ENCODE measurements at regions not wholly inside any gene's neighbourhood (a gene's known extent, or its start where the extent isn't known, plus 50 kb on each side); places are given as distances from the start of the nearest gene placed in this dataset.
A peak's percentile ranks its signal among the peaks of the same experiment; 100 is the strongest.

DNA sequence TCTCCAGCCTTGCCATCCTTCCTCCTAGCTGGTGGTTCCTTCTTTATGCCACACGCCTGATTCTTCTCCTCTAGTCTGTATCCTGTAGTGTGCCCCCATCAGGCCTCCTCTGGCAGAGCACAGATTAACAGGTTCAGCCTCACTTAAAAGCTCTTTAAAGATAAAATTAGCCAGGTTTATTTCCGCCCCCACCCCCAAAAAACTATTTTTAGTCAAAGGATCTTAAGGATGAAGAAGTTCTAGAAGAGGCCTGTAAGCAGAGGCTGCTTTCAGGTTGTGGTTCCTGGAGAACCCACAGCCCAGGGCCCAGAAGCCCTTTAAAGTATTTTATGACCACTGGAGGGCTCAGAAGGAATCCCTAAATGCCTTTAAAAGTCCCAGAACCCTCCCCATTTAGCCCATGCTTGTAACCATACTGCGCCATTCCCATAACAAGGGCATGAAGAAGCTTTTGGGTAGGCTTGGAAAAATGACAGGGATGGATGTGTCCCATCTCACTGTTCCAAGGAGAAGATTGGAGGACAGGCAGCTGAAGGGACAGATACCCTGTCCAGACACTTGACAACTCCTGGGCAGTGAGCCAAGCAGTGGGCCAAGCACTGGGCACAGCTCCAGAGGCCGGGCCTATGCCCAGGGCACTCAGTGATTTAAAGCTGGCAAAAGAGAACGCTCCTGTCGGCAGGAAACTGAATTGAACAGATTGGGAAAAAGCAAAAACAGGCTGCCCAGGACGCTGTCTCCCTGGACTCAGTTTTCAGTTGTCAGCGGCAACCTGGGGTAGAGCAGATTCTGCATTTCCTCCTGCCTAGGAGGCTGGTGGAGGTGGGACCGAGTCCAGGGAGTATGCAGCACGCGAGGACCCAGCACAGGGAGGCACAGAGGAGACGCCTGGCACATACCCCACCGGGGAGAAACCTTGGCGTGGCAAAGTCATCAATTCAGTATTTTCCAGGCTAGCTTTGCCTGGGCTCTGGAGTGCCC, 106.3 kb upstream of the SSBP2 start:
- no peak for DNase-seq (ENCODE audit: low read depth)

DNA sequence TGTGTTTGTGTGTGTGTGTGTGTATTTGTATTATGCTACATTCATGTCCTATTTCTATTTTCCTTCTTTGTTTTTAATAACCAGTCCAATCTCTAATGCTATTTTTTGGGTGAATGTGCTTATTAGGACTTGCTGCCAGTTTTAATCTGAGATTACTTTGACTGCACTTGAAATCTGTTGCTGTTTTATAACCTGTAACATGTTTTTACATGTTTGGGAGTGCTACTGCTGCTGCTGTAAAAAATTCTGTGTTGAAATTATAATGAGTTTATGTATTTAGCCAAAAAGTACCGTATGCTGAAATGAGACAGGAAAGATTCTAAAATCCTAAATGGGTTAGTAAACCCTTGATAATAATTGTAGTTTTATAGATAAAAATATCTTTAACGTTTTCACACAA, 104.7 kb upstream of the SSBP2 start:
- DNase-seq (ENCODE audit: low read depth): no peak

DNA sequence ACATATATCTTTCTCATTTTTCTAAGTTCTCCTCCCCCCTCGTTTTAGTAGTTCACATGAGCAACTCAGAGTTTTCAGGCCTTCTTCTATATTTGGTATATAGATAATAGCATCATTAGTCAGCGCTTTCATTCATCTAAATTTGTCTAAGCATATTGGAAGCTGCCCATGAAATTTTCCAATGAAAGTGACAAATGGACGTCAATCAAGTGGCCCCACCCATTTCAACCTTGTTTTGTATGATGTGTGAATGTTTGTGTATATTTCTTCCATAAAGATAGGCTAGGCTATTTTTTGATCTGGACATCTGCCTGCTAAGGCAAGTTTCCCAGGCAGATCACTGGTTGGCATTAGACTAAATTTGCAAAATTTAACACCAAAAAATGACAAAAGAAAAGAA, 104.0 kb upstream of the SSBP2 start:
- DNase-seq (ENCODE audit: low read depth): no peak

DNA sequence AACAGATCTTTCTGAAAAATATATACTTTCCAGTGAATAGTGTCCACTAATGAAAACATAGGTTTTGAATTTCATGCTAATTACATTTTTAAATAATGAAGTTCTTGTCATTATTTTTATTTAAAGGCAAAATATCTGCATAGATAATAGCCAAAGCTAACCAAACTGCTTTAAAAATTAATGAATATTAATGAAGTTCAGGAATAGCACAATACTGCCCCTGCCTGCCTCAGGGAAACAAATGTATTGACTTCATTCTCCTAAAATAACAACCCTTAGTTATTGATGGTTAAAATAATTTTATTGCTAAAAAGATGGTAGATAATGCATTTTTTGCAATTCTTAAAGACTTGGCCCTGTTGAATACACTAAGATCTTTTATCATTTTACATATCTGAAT, 103.6 kb upstream of the SSBP2 start:
- no peak for DNase-seq (ENCODE audit: low read depth)

DNA sequence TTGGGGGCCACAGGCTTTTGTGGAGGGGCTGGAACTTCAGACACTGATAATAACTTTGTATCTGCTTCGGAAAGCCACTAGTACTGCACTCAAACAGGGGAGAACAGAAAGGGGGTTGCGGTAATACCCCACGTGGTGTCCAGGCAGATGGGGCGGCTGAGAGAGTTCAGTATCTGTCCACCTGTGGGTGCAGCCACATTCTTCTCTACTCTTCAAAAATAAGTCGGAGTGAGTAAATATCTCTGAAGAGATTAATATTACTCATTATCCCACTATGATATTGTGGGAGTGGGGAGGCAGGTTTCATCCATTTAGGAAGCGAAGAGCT, 102.1 kb upstream of the SSBP2 start:
- no peak for DNase-seq (ENCODE audit: low read depth)

DNA sequence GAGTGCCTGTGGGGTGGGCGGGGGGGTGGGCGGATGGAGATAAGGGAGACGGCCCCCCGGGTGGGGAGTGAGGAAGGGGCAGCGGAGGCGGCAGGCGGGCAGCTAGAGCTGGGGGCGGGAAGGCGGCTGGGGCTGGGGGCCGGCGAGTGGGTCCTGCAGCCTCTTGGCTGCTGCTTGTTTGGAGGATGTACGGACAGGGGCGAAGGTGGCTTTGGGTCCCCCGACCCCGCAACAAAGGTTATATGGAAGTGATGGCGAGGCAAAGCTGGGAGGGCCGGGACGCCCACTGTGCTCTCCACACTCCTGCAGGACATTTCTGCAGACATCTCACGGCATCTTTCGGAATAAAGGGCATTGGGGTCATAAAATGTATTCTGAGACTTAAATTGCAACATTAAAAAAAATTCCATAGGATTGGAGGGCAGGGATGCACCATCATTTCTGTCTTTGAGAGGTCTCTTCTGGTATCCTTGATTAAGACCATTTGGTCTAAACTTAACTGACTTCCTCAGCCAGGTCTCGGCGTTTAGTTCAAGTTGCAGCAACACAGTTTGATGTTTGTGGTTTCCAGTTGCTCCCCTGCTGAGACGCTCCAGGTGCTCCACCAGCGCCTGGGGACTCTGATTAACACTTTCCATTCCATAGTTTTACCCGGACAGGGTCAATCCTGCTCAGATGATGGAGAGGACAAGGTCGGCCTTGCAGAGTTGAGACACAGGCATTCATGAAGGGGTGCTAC, 101.6 kb upstream of the SSBP2 start:
- no peak for DNase-seq (ENCODE audit: low read depth)

DNA sequence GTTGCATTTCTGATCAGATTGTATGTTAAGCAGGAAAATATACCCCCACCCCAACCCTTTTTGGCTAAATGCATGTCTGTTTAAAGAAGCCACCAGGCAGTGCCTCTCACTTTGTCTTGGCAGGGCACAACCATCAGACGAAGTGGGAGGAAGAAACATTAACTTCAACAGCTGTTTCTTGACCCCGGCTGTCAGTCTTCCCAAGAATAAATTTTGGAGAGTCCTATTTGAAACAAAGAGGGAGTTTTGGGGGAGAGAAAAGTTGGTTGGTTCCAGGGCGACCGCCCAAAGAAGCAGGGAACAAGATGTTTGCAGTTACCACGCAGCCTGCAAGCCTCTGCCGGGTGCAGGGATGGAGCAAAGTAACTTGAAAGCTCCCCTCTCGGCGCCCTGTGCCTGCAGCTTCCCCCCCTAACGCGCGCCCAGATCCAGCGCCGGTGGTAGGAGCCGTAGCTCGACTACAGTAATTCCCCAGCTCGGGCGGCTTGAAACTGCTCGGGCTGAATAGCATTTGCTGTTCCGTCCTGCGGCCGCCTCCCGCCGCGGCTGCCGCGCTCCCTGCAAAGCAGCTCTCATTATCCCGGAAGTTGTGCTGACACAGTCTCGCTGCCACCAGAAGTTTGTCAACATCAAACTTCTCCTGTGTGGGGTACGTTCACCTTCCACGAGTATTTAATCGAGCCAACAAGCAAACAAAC, 100.7 kb upstream of the SSBP2 start:
- peak; percentile 95 for DNase-seq (ENCODE audit: low read depth)

DNA sequence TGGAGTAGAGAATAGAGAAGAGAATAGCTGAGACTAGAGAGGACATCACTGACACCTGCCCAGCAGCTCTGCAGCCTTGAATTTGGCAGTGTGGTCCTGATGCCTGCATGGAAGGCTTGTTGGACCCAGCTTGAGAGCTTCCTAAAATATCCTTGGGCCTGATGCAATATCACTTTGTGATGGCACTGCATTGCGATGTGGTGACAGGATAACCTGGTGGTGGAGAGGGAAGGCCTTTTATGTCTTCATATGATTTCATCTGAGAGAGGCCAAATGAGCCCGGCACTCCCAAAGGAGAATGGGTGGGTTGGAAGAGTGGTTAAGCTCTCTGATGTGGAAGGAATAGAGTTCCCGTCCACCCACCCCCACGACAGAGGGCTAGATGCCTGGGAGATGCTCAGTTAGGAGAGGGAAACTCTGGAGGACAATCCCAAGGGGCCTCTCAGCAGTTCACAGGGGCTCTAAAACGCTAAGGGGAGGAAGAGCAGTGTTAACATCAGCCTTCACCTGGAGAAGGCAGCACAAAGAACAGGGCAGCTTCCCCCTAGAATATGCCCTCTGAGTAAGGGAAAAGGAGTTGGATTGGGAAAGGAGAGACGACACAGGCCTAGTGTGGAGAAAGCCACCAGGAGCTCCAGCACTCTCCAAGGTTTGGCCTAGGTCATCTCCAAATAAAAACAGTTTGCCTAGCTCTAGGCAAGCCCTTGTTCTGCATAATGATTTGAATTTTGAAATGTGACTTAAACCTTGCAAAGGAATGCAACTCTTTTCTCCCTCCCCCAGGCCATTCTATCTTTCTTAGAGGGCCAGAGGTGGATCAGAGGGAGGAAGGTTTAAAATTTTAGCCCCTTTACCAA, 99.8 kb upstream of the SSBP2 start:
- no peak for DNase-seq (ENCODE audit: low read depth)

DNA sequence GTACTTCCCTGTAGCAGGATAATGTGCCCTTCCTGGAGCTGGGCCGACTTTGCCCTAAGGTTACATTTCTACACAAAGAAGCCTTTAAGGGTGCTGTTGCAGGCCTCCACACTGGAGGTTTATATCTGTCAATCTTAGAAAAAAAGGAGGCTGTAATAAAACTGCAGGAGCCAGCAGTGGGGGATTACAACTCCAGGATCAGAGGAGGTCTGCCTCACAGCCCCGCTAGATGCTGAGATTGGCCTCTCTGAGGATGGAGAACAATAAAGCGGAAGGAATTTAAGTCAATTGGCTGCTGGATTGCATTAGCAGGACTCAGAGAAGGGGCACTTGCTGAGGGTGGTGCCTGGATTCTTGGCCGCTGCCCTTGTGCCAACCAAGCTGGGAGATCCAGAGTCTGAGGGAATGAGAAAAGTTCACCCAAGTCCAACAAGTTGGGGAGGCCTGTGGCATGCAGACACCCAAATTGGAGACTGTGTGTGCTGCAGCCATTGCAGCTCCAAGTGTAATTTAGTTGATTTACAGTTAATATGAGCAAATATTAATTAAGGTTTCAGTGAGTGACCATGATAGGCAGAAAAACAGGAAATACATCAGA, 99.0 kb upstream of the SSBP2 start:
- no peak for DNase-seq (ENCODE audit: low read depth)

DNA sequence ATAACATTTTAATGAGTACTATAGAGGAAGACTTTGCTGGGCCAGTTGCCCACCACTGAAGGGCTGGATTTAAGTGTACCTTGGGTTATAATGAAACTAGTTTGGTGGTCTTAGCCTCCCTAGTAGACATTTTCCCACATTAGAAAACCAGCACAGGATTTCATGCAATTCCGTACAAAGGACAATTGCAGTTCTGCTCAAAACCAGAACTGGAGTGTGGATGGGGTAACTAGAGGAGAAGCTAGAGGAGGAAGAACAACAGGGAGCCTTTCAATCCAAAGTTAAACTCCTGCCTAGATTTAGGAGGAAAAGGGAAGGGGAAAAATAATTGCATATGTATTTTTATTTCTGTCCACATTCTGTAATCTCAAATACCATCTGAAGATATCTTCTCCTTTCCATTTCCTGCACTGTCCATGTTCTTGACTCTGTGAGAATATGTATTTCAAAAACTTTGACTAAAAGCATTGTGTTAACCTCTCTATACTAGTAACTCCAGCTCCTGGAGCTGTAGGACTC, 97.5 kb upstream of the SSBP2 start:
- no peak for DNase-seq (ENCODE audit: low read depth)

DNA sequence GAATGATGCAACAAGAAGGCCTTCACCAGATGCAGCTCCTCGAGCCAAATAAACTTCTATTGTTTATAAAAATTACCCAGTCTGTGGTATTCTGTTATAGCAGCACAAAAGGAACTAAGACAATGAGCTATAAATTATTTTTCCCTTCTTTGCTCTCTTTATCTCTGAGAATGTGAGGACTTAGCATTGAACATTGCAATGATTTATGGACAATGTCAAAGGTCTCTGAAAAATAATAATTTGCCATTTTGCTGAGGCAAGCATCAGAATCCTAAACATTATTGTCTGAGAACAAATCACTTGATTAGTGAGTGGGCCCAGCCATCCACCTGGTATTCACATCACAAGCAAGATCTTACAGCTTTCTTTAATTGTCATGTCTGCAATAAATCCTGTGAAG, 95.4 kb upstream of the SSBP2 start:
- no peak for DNase-seq (ENCODE audit: low read depth)

DNA sequence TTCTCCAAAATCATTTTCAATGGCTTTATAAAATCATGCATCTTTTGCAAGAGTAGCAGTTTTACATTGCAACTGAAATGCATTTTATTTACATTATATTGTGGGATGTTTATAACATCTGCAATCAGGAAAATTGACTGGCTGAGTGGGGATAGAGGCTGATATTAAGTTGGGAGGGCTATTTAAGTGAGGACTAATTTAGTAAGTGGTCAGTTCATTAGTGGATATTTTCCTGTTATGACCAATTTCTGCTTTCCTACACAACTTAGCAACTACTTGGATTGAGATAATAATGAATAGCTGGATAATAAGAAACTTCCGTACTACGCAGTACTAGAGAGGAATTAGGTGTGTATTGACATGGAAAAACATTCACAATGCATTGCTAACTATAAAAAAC, 92.9 kb upstream of the SSBP2 start:
- DNase-seq (ENCODE audit: low read depth): no peak

DNA sequence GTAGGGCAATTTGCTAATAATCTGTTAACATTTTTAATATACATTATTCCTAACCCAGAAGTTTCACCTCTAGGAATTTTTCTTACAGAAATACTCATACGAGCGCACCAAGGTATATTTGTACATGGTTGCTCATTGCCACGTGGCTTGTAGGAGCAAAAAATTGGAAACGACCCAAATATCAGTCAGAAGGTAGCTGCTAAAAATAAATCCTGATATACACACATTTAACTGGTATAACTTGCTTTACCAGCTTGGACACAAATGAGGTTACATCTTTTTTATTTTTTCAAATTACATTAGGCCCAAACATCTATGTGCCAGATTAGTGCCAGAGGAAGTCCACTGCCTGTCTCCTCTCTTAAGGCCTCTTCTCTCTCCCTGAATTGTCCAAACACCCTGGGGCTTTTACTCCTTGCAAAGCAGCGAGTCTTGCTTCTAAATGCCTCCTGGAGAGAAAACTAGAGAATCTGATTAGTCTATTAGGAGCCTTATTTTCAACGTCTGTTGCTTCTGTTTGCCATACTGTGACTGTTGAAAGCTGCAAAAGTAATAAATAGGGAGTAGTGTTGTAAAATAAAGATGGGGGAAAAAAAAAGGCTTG, 92.0 kb upstream of the SSBP2 start:
- DNase-seq (ENCODE audit: low read depth): no peak

DNA sequence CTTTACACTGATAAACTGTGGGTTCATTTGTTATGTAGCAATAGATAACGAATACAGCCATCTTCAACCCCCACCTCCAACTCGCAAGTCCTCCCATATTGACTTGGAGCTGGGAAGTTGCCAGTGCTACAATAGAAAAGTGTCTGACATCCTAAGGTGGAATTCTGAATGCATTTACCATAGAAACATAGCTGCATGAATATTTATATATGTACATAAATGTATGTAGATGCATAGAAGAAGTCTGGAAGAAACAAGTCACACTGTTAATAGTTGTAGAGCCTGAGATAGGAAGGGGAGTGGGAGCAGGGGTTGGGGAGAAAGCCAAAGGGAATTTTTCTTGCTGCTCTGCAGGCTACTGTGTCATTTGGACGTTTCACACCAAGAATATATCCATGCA, 88.1 kb upstream of the SSBP2 start:
- DNase-seq (ENCODE audit: low read depth): no peak

DNA sequence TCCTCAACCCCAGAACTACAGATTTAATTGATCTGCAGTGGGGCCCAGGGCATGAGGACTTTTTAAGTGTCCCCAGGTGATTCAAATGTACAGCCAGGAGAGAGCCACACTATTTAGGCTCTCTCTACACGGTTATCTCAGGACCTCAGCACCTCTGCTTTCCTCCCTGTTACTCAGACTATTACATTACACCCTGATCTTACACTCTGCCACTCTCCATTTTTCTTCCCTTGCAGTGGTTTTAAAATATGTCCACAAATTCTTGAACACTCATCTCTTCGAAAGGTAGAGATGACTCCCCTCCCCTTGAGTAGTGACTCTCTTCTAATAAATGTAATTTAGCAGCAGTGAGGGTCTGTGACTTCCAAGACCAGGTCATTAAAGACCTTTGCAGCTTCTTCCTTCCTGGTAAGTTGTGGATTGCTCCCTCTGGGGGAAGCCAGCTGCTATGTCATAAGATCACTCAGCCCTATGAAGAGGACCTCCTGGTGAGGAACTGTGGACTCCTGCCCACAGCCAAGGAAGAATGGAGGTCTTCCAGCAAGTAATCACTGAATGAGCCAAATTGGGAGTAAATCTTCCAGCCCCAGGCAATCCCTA, 87.5 kb upstream of the SSBP2 start:
- DNase-seq (ENCODE audit: low read depth): no peak

DNA sequence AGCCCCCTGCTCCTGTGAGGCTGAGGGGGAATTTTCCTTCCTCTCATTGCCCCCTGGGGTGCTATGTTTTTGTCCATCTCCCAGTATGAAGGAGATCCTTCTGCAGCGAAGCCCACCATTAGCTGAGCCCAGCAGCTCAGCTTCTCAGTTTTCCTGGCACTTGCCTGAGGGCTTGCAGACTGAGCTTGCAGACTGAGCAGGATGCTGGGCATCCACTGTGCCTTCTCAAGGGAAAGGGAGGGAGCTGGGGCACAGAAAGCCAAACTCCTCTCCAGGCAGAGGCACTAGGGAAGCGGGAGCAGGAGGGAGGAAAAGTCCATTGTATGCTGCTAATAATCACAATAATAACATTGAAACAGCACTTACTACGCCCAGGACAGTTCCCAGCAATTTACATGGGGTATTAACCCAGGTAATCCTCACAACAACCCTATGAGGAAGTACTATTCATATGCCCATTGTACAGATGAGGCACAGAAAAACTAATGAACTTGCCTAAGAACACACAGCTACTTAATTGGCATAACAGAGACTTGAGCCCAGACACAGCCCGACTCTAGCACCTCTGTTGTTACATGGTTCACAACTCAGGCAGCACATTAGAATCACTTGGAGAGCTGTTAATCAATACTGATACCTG, 86.9 kb upstream of the SSBP2 start:
- DNase-seq (ENCODE audit: low read depth): no peak

DNA sequence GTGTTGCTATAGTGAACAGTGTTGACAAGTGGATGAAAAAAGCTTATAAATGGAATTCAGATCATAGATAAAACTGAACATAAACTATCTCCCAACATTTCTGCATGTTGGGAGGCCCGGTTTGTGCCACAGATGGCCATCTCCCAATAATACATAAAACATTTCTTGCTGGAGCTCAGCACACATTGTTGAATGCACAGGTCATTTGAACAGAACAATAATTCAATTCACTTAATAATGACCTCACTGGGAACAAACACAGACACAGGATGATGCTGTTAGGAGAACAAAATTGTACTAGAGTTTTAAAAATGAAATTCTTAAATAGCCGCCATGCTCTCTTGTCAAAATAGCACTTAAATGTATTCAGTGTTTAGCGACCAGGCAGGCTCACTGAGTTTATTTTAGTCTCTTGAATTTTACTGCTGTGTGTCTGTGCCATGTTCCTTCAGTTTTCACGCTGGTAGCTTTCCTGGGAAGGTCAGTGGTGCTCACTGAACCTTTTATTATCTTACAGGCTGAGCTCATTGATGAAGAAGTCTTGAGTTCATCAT, 85.0 kb upstream of the SSBP2 start:
- DNase-seq (ENCODE audit: low read depth): no peak

DNA sequence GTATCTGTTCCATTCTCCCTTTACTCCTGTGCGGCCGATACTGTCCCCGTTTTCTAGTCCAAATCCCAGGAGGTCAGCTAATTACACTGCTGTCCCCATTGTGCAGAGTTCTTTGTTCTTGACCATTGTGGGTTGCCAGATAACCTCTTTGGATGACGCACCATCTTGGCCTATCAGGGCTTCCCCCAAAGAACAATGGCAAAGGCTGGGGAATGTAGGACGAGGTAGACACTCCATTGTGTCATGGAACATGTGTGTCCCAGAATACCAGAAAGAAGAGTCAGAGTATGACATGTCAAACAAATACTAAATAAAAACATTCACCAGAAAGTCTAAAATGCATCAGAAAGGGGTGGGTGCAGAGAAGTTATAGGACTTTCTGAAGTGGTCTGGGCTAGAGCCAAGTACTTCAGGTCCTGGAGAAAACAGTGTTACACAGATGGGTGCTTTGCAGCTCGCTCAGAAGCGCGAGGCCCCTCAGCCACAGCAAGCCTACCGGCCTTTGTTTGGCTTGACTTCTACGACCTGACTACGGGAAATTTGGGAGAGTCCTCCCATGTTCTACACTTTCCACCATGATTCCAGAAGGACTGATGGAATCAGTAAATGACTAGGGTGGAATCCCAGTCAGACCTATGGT, 83.2 kb upstream of the SSBP2 start:
- no peak for DNase-seq (ENCODE audit: low read depth)

DNA sequence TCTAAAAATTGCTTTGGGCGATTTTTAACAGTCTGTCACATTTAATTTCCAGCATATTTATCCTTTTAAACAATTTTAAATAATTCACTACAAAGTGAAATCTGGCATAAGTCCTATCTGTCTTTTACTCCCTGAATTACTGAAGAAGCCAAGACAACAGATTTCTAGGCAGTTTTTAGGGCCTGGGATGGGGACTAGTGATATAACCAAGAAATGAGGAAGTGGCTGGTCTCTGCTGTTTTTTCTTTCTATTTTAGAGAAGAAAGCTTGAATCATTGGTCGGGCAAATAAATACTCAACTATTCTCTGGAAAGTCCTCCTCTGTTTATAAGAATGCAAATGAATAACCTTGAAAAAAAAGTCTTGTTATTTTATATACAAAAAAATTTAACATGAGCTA, 79.7 kb upstream of the SSBP2 start:
- DNase-seq (ENCODE audit: low read depth): no peak

Measured in forelimb muscle (tissue), 1 donor.